GM18502 (cell line): ENCODE measurements at regions not wholly inside any gene's neighbourhood (a gene's known extent, or its start where the extent isn't known, plus 50 kb on each side); places are given as distances from the start of the nearest gene placed in this dataset.

Experiments used
- ATAC-seq: cut with Tn5 transposase; IDR thresholded peaks from one replicate; pipeline ENCODE4 v1.9.1; 2021; ENCODE audit warnings: mild to moderate bottlenecking; ENCODE audit not compliant: unreplicated experiment, poor library complexity

- ATAC-seq = no peak
Measured at GRCh38 chr5:2227433-2227832, 344.7 kb upstream of the IRX4 start.

- ATAC-seq = no peak
Measured at GRCh38 chr5:2224689-2225088, 342.0 kb upstream of the IRX4 start.

- ATAC-seq = no peak
Measured at GRCh38 chr5:2223303-2223702, 340.6 kb upstream of the IRX4 start.

- ATAC-seq = no peak
Measured at GRCh38 chr5:2222246-2222992, 339.7 kb upstream of the IRX4 start.

GRCh38 chr5:2221450-2221849, 338.7 kb upstream of the IRX4 start:
- no peak for ATAC-seq

- no peak for ATAC-seq
Measured at GRCh38 chr5:2220741-2221140, 338.0 kb upstream of the IRX4 start.

- no peak for ATAC-seq
Measured at GRCh38 chr5:2219149-2219776, 336.5 kb upstream of the IRX4 start.

- ATAC-seq = no peak
Measured at GRCh38 chr5:2217219-2217618, 334.5 kb upstream of the IRX4 start.

- ATAC-seq = no peak
Measured at GRCh38 chr5:2214910-2215590, 332.3 kb upstream of the IRX4 start.

- no peak for ATAC-seq
Measured at GRCh38 chr5:2213121-2213730, 330.5 kb upstream of the IRX4 start.

- ATAC-seq = no peak
Measured at GRCh38 chr5:2212481-2212880, 329.8 kb upstream of the IRX4 start.

GRCh38 chr5:2208239-2208544, 325.5 kb upstream of the IRX4 start:
- no peak for ATAC-seq

- ATAC-seq = no peak
Measured at GRCh38 chr5:2207416-2208238, 324.9 kb upstream of the IRX4 start.

GRCh38 chr5:2207109-2207399, 324.3 kb upstream of the IRX4 start:
- no peak for ATAC-seq

GRCh38 chr5:2206293-2207108, 323.8 kb upstream of the IRX4 start:
- ATAC-seq = no peak

- no peak for ATAC-seq
Measured at GRCh38 chr5:2205596-2206226, 323.0 kb upstream of the IRX4 start.

- ATAC-seq = no peak
Measured at GRCh38 chr5:2205185-2205585, 322.5 kb upstream of the IRX4 start.

GRCh38 chr5:2204366-2205184, 321.9 kb upstream of the IRX4 start:
- ATAC-seq = no peak

GRCh38 chr5:2203774-2204173, 321.0 kb upstream of the IRX4 start:
- ATAC-seq = no peak
